SIG-M5 treated with dmso at 0.1 percent for 504 hours (cell line): ENCODE measurements at regions not wholly inside any gene's neighbourhood (a gene's known extent, or its start where the extent isn't known, plus 50 kb on each side); places are given as distances from the start of the nearest gene placed in this dataset.
"Not testable (repeated sequence)": the region's sequence is repeated elsewhere in the genome, so short reads cannot be mapped to it uniquely, and the experiment has no call there.

Experiments used
- DNase-seq: peaks from one replicate; lab custom pipeline; 2025; ENCODE audit not compliant: unreplicated experiment; lab: John Stamatoyannopoulos, UW

- no peak for DNase-seq
Measured at GRCh38 chr2:138066139-138066806, 102.0 kb downstream of the HNMT start.

DNA sequence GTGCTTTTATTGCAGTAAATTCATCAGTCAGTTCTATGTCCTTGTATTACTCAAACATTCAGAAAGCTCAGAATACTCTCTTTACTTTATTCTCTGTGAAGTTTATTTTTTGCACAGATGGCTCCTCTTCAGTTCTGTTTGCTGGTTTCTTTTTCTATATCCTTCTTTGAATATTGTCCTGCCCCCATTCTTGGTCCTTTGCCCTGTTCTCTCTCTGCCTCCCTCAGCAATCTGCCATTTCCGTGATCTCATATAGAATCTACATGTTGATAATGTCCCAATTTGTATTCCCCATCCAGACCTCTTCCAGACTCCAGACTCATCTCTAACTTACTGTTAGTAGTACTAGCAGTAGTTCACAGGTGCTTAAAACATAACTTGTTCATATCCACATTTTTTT is 102.6 kb downstream of the HNMT start:
- no peak for DNase-seq

GRCh38 chr2:138068669-138069068 is 104.4 kb downstream of the HNMT start:
- not testable (repeated sequence) for DNase-seq

- DNase-seq, result not testable (repeated sequence)
Measured at GRCh38 chr2:138071042-138071719, 106.9 kb downstream of the HNMT start.

GRCh38 chr2:138071720-138072719 is 107.7 kb downstream of the HNMT start:
- peak; percentile 28 for DNase-seq

DNA sequence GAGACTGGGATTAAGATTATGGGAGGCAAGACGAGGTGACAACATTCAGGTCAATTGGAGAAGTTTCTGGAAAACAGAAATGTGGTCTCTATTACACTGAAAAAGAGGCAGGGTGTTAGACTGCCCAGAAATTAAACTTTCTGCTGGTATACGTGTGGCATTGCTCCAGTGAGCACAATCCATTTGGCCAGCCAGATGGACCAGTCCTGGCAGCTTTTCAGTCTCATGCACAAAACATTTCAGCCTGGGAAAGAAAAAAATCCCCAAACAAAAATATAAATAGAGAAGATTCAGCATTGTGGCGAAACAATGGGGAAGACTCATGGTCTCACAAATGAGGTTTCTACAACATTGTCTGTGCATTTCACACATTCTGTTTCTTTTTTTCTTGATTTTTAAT is 113.9 kb downstream of the HNMT start:
- DNase-seq, result no peak

DNA sequence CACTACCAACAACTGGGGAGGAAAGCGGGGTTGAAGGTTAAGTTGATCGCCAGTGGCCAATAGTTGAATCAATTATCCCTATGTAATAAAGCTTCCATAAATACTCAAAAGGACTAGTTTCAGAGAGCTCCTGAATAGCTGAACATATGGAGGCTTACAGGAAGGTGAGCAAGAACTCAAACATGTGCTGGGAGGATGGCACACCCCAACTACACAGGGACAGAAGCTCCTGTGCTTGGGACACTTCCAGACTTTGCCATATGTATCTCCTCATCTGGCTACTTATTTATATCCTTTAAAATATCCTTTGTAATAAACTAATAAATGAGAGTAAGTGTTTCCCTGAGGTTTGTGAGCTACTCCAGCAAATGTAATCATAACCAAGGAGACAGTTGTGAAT is 115.7 kb downstream of the HNMT start:
- DNase-seq, result no peak

GRCh38 chr2:138081225-138082073 is 117.2 kb downstream of the HNMT start:
- no peak for DNase-seq

DNA sequence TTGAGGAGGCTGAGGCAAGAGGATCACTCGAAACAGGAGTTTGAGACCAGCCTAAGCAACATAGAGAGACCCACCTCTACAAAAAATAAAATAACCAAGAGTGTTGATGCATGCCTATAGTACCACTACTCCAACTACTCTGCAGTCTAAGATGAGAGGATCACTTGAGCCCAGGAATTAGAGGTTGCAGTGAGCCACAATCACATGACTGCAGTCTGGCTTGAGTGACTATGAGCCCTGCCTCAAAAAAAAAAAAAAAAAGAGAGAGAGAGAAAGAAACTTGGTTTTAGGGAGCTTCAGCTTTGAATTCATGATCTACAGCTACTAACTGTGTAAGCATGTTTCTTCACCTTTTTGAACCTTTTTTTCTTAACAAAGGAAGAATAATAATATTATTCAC is 119.9 kb downstream of the HNMT start:
- DNase-seq, result no peak

DNA sequence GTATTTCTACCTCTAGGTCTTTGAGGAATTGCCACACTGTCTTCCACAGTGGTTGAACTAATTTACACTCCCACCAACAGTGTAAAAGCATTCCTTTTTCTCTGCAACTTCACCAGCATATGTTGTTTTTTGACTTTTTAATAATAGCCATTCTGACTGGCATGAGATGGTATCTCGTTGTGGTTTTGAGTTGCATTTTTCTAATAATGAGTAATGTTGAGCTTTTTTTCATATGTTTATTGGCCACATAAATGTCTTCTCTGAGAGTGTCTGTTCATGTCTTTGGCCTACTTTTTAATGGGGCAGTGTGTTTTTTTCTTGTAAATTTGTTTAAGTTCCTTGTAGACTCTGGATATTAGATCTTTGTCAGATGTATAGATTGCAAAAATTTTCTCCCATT is 121.2 kb downstream of the HNMT start:
- not testable (repeated sequence) for DNase-seq

DNA sequence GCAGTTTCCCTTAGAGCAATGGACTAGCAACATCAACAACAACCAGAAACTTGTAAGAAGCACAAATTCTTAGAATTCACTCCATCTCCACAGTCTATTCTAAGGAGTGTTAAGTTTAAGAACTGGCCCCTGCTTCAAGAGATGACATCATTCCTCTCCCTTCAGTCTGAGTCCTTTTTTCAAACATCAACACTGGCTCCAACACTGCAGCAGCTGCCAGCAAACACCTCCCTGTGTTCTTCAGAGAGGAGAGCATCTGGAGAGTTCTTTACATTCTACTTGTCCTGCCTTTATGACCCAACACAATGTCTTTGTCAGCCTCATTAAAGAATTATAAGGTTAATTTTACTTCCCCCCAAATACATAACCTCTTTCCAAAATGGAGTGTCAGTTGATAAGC is 122.3 kb downstream of the HNMT start:
- DNase-seq, result no peak

GRCh38 chr2:138087751-138088593 is 123.7 kb downstream of the HNMT start:
- DNase-seq, result no peak

DNA sequence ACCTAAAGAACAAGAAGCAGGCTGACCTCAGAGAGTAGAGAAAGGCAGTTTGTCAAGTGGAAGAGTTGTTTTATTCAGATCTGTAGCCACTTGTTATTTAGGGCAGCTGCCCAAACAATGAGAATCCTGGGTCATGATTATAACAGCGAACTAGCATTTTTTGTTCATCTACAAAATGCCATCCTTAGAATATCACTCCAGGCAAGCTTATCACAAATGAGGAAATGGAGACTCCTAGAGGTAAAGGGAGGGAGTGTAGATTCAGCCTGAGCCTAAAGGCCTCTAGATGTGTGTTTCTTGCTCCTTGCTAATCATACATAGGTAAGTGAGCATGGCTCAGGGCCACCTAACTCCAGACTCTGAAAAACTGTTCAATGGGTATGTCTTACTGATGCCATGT is 126.1 kb downstream of the HNMT start:
- peak; percentile 72 for DNase-seq

GRCh38 chr2:138093455-138093854 is 129.2 kb downstream of the HNMT start:
- no peak for DNase-seq

- no peak for DNase-seq
Measured at GRCh38 chr2:138094031-138094430, 129.8 kb downstream of the HNMT start.

GRCh38 chr2:138095336-138095735 is 131.1 kb downstream of the HNMT start:
- DNase-seq, result no peak

DNA sequence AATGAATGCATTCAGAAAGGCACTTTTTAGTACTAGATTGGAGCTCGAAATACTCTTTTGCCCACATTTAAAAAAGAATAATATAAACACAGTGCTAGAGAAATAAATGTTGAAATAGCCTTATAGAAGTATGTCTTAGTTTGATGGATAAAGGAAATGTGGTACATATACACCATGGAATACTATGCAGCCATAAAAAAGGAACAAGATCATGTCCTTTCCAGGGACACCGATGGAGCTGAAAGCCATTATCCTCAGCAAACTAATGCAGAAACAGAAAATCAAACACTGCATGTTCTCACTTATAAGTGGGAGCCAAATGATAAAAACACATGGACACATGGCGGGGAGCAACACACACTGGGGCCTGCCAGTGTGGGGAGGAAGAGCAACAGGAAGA is 135.0 kb downstream of the HNMT start:
- not testable (repeated sequence) for DNase-seq

DNA sequence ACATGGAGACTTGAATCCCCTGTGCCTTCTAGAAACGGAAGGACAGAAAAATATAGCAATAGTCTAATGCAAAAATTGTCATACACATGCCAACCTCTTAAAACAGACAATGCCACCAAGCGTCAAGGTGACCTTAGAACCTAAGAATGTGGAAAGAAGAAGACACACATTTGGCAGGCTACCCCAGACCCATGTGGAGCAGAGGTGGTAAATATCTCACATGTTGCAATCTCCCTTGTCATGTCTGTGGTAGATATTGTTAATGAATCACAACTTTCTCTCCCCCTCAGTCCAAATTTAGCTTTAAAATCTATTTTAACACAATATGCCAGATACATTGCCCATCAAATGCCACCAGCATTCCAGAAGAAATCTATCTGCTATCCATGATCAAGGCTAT is 137.4 kb downstream of the HNMT start:
- DNase-seq, result no peak

DNA sequence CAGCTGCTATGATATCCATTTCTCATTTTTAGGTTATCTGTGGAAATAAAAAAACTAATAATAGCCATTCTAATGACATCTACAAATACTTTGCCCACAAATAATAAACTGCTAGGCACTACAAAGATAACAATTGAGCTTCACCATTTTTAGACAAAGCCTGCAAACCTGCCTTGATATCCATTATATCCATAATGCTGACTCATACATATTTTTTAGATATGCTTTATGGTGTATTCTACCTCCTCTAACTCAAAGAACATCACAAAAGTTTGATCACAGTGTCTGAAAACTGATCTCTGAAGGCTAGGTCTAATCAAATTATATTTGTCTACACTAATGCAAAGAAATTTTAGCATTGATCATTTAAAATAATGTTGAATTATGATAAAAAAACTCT is 138.4 kb downstream of the HNMT start:
- no peak for DNase-seq

DNA sequence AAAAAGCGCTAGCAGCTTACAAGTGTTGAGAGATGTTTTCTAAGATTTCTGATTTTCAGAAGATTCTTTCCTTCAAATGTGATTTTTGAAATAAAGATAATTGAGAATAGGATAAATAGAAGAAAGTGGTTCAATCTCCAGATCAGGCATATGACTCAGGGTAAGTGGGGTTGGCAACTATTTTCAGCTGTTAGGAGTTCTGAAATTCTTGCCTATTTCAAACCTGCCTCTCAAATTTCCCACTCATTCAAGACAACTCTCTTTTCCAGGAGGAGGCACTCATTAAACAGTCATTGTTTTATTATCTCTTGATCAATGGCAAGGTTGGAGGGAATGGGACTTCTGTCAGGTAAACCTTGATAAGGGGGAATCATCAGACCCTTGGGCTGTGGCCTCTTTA is 138.9 kb downstream of the HNMT start:
- no peak for DNase-seq
